Activated B cell treated with CpG ODN at 0.5 μM for 24 hours (primary cell): ENCODE measurements at regions not wholly inside any gene's neighbourhood (a gene's known extent, or its start where the extent isn't known, plus 50 kb on each side); places are given as distances from the start of the nearest gene placed in this dataset.

Experiments used
- ATAC-seq: fragments of 200-7000 bp; cut with Tn5 transposase; one replicate; pipeline ENCODE4 v1.10.0; 2021; ENCODE audit warnings: low read depth, mild to moderate bottlenecking, moderate library complexity
- CTCF ChIA-PET: fragments of 350-600 bp; sonication (Branson Sonifier 250); formaldehyde crosslinking; loops from one replicate; lab custom pipeline; 2021; ENCODE audit warnings: antibody characterized with exemption; lab: Charles Lee
- POLR2A ChIA-PET: fragments of 350-600 bp; sonication (Branson Sonifier 250); formaldehyde crosslinking; loops from one replicate; lab custom pipeline; 2021; ENCODE audit warnings: antibody characterized with exemption; lab: Charles Lee
- DNase-seq: peaks from one replicate; pipeline ENCODE4 v3.0.0; 2022
- H3K27ac Mint-ChIP-seq: one replicate; pipeline ENCODE4 v1.8.0; 2020; ENCODE audit warnings: mixed read lengths
- H3K27me3 Mint-ChIP-seq: one replicate; pipeline ENCODE4 v1.8.0; 2021; ENCODE audit warnings: mixed read lengths
- H3K36me3 Mint-ChIP-seq: one replicate; pipeline ENCODE4 v1.8.0; 2021; ENCODE audit warnings: low read depth, mixed read lengths
- H3K4me1 Mint-ChIP-seq: one replicate; pipeline ENCODE4 v1.8.0; 2021; ENCODE audit warnings: mixed read lengths
- H3K4me3 Mint-ChIP-seq: one replicate; pipeline ENCODE4 v1.8.0; 2020; ENCODE audit warnings: mild to moderate bottlenecking, mixed read lengths
- H3K9me3 Mint-ChIP-seq: one replicate; pipeline ENCODE4 v1.8.0; 2020; ENCODE audit warnings: mixed read lengths
- CTCF ChIP-seq: fragments of 200-600 bp; IDR thresholded peaks from one replicate; pipeline ENCODE4 v1.8.0; 2022; ENCODE audit warnings: antibody characterized with exemption, mild to moderate bottlenecking
- intact Hi-C: fragments of 100-400 bp; cut with micrococcal nuclease; formaldehyde crosslinking; loops from one replicate; pipeline ENCODE4 v1.15.1; 2024

GRCh38 chr6:6730831-6731230 is 142.3 kb downstream of the LY86 start:
- intact Hi-C loops: no loop called here
- Mint-ChIP-seq H3K4me1 (no peaks in the 10 kb centered on the region), H3K9me3 (no peaks in the 10 kb centered on the region), H3K4me3 (no peak overlapping the region), H3K27me3 (peaks cover 28% of the 10 kb centered on the region), H3K27ac (no peak overlapping the region), H3K36me3 (no peaks in the 10 kb centered on the region)
- ATAC-seq (no peak), DNase-seq (no peak)
- ChIA-PET POLR2A (no interaction called here), CTCF (interaction anchor here (1.4 kb wide), 1 partner anchor 519 kb away, joined by 3 read pairs; no protein-coding TSS in a partner anchor)
- TF ChIP-seq CTCF: no peak

- intact Hi-C loops: no loop called here
- ChIA-PET POLR2A (no interaction called here), CTCF (no interaction called here)
- H3K36me3 Mint-ChIP-seq: no peaks in the 10 kb centered on the region
- H3K4me3 Mint-ChIP-seq: no peak overlapping the region
- ATAC-seq (no peak), DNase-seq (no peak)
- peaks cover 31% of the 10 kb centered on the region for H3K27me3 Mint-ChIP-seq
- no peaks in the 10 kb centered on the region for H3K4me1 Mint-ChIP-seq
- no peak for TF ChIP-seq CTCF
- no peak overlapping the region for H3K27ac Mint-ChIP-seq
- no peaks in the 10 kb centered on the region for H3K9me3 Mint-ChIP-seq
Observed at GRCh38 chr6:6734479-6735465, 146.3 kb downstream of the LY86 start.

GRCh38 chr6:6736791-6737654 is 148.5 kb downstream of the LY86 start:
- no peaks in the 10 kb centered on the region for H3K36me3 Mint-ChIP-seq
- ChIA-PET CTCF (no interaction called here), POLR2A (no interaction called here)
- intact Hi-C loops: no loop called here
- no peak overlapping the region for H3K4me3 Mint-ChIP-seq
- H3K27me3 Mint-ChIP-seq: peaks cover 31% of the 10 kb centered on the region
- H3K27ac Mint-ChIP-seq: no peak overlapping the region
- H3K9me3 Mint-ChIP-seq: no peaks in the 10 kb centered on the region
- DNase-seq (no peak), ATAC-seq (no peak)
- H3K4me1 Mint-ChIP-seq: no peaks in the 10 kb centered on the region
- no peak for TF ChIP-seq CTCF

- TF ChIP-seq CTCF: no peak
- H3K9me3 Mint-ChIP-seq: no peaks in the 10 kb centered on the region
- no peak overlapping the region for H3K4me3 Mint-ChIP-seq
- no peaks in the 10 kb centered on the region for H3K4me1 Mint-ChIP-seq
- H3K27ac Mint-ChIP-seq: no peak overlapping the region
- intact Hi-C loops: no loop called here
- no peaks in the 10 kb centered on the region for H3K36me3 Mint-ChIP-seq
- ATAC-seq (no peak), DNase-seq (no peak)
- ChIA-PET POLR2A (no interaction called here), CTCF (no interaction called here)
- H3K27me3 Mint-ChIP-seq: peaks cover 31% of the 10 kb centered on the region
Observed at GRCh38 chr6:6737671-6738070, 149.2 kb downstream of the LY86 start.

GRCh38 chr6:6738108-6738507 is 149.6 kb downstream of the LY86 start:
- Mint-ChIP-seq H3K9me3 (no peaks in the 10 kb centered on the region), H3K4me1 (no peaks in the 10 kb centered on the region), H3K36me3 (no peaks in the 10 kb centered on the region), H3K4me3 (no peak overlapping the region), H3K27ac (no peak overlapping the region), H3K27me3 (peaks cover 31% of the 10 kb centered on the region)
- ChIA-PET CTCF (interaction anchor here (0.6 kb wide), 1 partner anchor 499 kb away, joined by 3 read pairs; no protein-coding TSS in a partner anchor), POLR2A (no interaction called here)
- intact Hi-C loops: no loop called here
- DNase-seq (no peak), ATAC-seq (no peak)
- TF ChIP-seq CTCF: no peak
